Thoracic aorta (tissue), 2 donors: ENCODE measurements at regions not wholly inside any gene's neighbourhood (a gene's known extent, or its start where the extent isn't known, plus 50 kb on each side); places are given as distances from the start of the nearest gene placed in this dataset.

Source experiments
- ATAC-seq: fragments of 150-250 bp; one replicate; pipeline ENCODE4 v1.8.0; 2017; ENCODE audit warnings: low read depth; ENCODE audit not compliant: insufficient number of reproducible peaks, low FRiP score
- DNase-seq: peaks from one replicate; pipeline ENCODE4 v3.0.0-alpha.2; 2020; ENCODE audit warnings: low spot score
- H3K27ac ChIP-seq, 2 donors: fragments of 200-600 bp; sonication (generic); 1 replicate in 1 of 2; 2 replicates in 1 of 2; pipeline ENCODE4 v1.5.1; 2016; ENCODE audit warnings: mild to moderate bottlenecking in 2 of 2, moderate library complexity in 2 of 2
- H3K27me3 ChIP-seq: fragments of 200-600 bp; sonication (generic); replicated peaks from 2 replicates; pipeline ENCODE4 v1.6.0; 2016; ENCODE audit warnings: mild to moderate bottlenecking; ENCODE audit not compliant: insufficient read depth
- H3K36me3 ChIP-seq: fragments of 200-600 bp; sonication (generic); one replicate; pipeline ENCODE4 v1.5.1; 2016
- H3K4me1 ChIP-seq, 2 donors: fragments of 200-600 bp; sonication (generic); 1 replicate in 1 of 2; 2 replicates in 1 of 2; pipeline versions ENCODE4 v1.5.1 to v1.6.0; 2016; ENCODE audit warnings: low read depth in 2 of 2, mild to moderate bottlenecking in 1 of 2; ENCODE audit not compliant: control insufficient read depth in 1 of 2
- H3K4me3 ChIP-seq: fragments of 200-600 bp; sonication (generic); 2 replicates; pipeline ENCODE4 v1.5.1; 2016; ENCODE audit warnings: mild to moderate bottlenecking
- H3K9me3 ChIP-seq: fragments of 200-600 bp; sonication (generic); 2 replicates; pipeline ENCODE4 v1.5.1; 2016
- TF ChIP-seq, protein P1 (sequence below): fragments of 200-600 bp; sonication (generic); IDR thresholded peaks from one replicate; pipeline ENCODE4 v1.5.1; 2019; ENCODE audit warnings: antibody characterized with exemption

- TF ChIP-seq, protein P1, sequence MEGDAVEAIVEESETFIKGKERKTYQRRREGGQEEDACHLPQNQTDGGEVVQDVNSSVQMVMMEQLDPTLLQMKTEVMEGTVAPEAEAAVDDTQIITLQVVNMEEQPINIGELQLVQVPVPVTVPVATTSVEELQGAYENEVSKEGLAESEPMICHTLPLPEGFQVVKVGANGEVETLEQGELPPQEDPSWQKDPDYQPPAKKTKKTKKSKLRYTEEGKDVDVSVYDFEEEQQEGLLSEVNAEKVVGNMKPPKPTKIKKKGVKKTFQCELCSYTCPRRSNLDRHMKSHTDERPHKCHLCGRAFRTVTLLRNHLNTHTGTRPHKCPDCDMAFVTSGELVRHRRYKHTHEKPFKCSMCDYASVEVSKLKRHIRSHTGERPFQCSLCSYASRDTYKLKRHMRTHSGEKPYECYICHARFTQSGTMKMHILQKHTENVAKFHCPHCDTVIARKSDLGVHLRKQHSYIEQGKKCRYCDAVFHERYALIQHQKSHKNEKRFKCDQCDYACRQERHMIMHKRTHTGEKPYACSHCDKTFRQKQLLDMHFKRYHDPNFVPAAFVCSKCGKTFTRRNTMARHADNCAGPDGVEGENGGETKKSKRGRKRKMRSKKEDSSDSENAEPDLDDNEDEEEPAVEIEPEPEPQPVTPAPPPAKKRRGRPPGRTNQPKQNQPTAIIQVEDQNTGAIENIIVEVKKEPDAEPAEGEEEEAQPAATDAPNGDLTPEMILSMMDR = no peak
- no peak for ATAC-seq
- DNase-seq = no peak
Observed at GRCh38 chr13:74847966-74848365, 634.0 kb downstream of the TBC1D4 start.

GRCh38 chr13:74845806-74846205, 636.2 kb downstream of the TBC1D4 start:
- TF ChIP-seq, protein P1 = no peak
- ATAC-seq (no peak), DNase-seq (no peak)
- H3K4me3 ChIP-seq = no peak overlapping the region
- no peaks in the 10 kb centered on the region for H3K36me3 ChIP-seq
- H3K27ac ChIP-seq = no peak overlapping the region
- no peaks in the 10 kb centered on the region for H3K27me3 ChIP-seq
- peaks cover 4% of the 10 kb centered on the region for H3K9me3 ChIP-seq
- H3K4me1 ChIP-seq = no peaks in the 10 kb centered on the region

More at GRCh38 chr13:74847966-74848365, 634.0 kb downstream of the TBC1D4 start:
- Histone ChIP-seq H3K4me1 (no peaks in the 10 kb centered on the region), H3K4me3 (no peak overlapping the region), H3K9me3 (peaks cover 4% of the 10 kb centered on the region), H3K27ac (no peak overlapping the region), H3K36me3 (no peaks in the 10 kb centered on the region), H3K27me3 (no peaks in the 10 kb centered on the region)

GRCh38 chr13:74841651-74842050, 640.3 kb downstream of the TBC1D4 start:
- no peaks in the 10 kb centered on the region for H3K36me3 ChIP-seq
- no peak for ATAC-seq

GRCh38 chr13:74841123-74841522, 640.8 kb downstream of the TBC1D4 start:
- TF ChIP-seq, protein P1 = no peak
- Histone ChIP-seq H3K27me3 (no peaks in the 10 kb centered on the region), H3K9me3 (no peaks in the 10 kb centered on the region), H3K27ac (no peak overlapping the region), H3K4me1 (no peaks in the 10 kb centered on the region), H3K36me3 (no peaks in the 10 kb centered on the region), H3K4me3 (no peak overlapping the region)
- ATAC-seq (no peak), DNase-seq (no peak)

More at GRCh38 chr13:74841651-74842050, 640.3 kb downstream of the TBC1D4 start:
- no peaks in the 10 kb centered on the region for H3K4me1 ChIP-seq
- H3K4me3 ChIP-seq = no peak overlapping the region
- H3K9me3 ChIP-seq = no peaks in the 10 kb centered on the region
- DNase-seq = no peak
- no peaks in the 10 kb centered on the region for H3K27me3 ChIP-seq
- H3K27ac ChIP-seq = no peak overlapping the region
- TF ChIP-seq, protein P1 = no peak

DNA sequence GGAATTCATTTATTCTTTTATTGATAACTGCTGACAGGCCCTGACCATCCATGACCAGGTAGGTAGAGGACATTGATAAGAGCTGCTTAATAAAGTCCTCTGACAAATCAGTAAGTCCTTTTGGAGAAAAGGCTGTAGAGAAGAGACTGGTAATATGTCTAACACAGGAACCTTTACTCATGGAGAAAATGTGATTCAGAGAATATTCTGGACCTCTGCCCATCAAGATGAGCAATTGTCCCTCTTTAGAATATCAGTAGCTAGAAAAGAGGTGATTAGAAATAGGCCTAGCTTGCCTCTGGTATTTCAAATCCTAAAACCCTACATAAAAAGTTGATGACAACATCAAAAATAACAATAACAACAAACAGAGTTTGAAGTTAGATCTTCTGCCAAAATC, 642.3 kb downstream of the TBC1D4 start:
- TF ChIP-seq, protein P1 = no peak
- Histone ChIP-seq H3K4me3 (no peak overlapping the region), H3K27me3 (no peaks in the 10 kb centered on the region), H3K36me3 (no peaks in the 10 kb centered on the region), H3K9me3 (no peaks in the 10 kb centered on the region), H3K27ac (no peak overlapping the region), H3K4me1 (no peaks in the 10 kb centered on the region)
- DNase-seq (no peak), ATAC-seq (no peak)
